ENCODE measurements at regions not wholly inside any gene's neighbourhood (a gene's known extent, or its start where the extent isn't known, plus 50 kb on each side); places are given as distances from the start of the nearest gene placed in this dataset.
A peak's percentile ranks its signal among the peaks of the same experiment; 100 is the strongest.

- ChIA-PET CTCF (interaction anchor here (1.0 to 2.4 kb wide), 4 partner anchors 14 to 48 kb away, joined by 4 to 10 read pairs (median 6); no protein-coding TSS in a partner anchor), POLR2A (interaction anchor here (1.1 to 3.3 kb wide), 10 partner anchors 9 to 64 kb away, joined by 4 to 31 read pairs (median 8); partner anchors contain the start of gene PARP11)
- peak; percentile 58 for ATAC-seq (ENCODE audit: poor library complexity)
- no peaks in the 10 kb centered on the region for H3K27me3 Mint-ChIP-seq
- peak in 5 of 14 experiments; percentile 23 to 56 (median 39) for DNase-seq
- intact Hi-C loops (cut with DNase I, micrococcal nuclease): loop anchor here in 1 of 2 experiments (2.0 to 5.0 kb wide), 2 partner anchors 14 to 36 kb away; no protein-coding TSS in a partner anchor
- H3K4me1 Mint-ChIP-seq (ENCODE audit: low read depth): peaks cover 75% of the 10 kb centered on the region
- no peaks in the 10 kb centered on the region for H3K36me3 ChIP-seq (ENCODE audit: insufficient read depth, low read length)
- H3K27me3 ChIP-seq (ENCODE audit: control insufficient read depth in 1 of 2, insufficient read depth in 2 of 2, low read length in 2 of 2): no peaks in the 10 kb centered on the region
- peak overlapping the region; percentile 64 for H3K4me3 Mint-ChIP-seq
- no peaks in the 10 kb centered on the region for H3K9me3 Mint-ChIP-seq
- H3K27ac ChIP-seq (ENCODE audit: low read depth in 1 of 2, low read length in 2 of 2): no peak overlapping the region
- peak overlapping the region; percentile 75 for H3K27ac Mint-ChIP-seq
- no peak for TF ChIP-seq CTCF (IDR thresholded peaks at IDR 0.05)
- no peaks in the 10 kb centered on the region for H3K36me3 Mint-ChIP-seq (ENCODE audit: low read depth)
- peaks cover 54% of the 10 kb centered on the region for H3K4me1 ChIP-seq (ENCODE audit: insufficient read depth, low read length)
- peak overlapping the region; percentile 27 for H3K4me3 ChIP-seq (ENCODE audit: low read length)
- H3K9me3 ChIP-seq (ENCODE audit: control insufficient read depth in 1 of 2, insufficient read depth in 1 of 2, low read length in 2 of 2): peaks cover 0 to 8% of the 10 kb centered on the region in 2 experiments
Measured at GRCh38 chr12:3933074-3933818, 60.0 kb upstream of the PARP11 start.

GRCh38 chr12:3931776-3932175 lies 58.6 kb upstream of the PARP11 start:
- Histone ChIP-seq H3K4me1 (ENCODE audit: insufficient read depth, low read length) (peaks cover 55% of the 10 kb centered on the region), H3K4me3 (ENCODE audit: low read length) (no peak overlapping the region), H3K9me3 (ENCODE audit: control insufficient read depth in 1 of 2, insufficient read depth in 1 of 2, low read length in 2 of 2) (peaks cover 0 to 4% of the 10 kb centered on the region in 2 experiments), H3K36me3 (ENCODE audit: insufficient read depth, low read length) (no peaks in the 10 kb centered on the region), H3K27ac (ENCODE audit: low read depth in 1 of 2, low read length in 2 of 2) (no peak overlapping the region), H3K27me3 (ENCODE audit: control insufficient read depth in 1 of 2, insufficient read depth in 2 of 2, low read length in 2 of 2) (no peaks in the 10 kb centered on the region)
- H3K27ac Mint-ChIP-seq: peak overlapping the region; percentile 75
- POLR2A ChIA-PET: interaction anchor here (0.9 to 3.3 kb wide), 4 partner anchors 15 to 58 kb away, joined by 3 to 13 read pairs (median 4); partner anchors contain the start of gene PARP11
- ATAC-seq (ENCODE audit: poor library complexity): no peak
- TF ChIP-seq CTCF (IDR thresholded peaks at IDR 0.05): no peak
- H3K9me3 Mint-ChIP-seq: no peaks in the 10 kb centered on the region
- CTCF ChIA-PET: no interaction called here
- H3K36me3 Mint-ChIP-seq (ENCODE audit: low read depth): no peaks in the 10 kb centered on the region
- peaks cover 76% of the 10 kb centered on the region for H3K4me1 Mint-ChIP-seq (ENCODE audit: low read depth)
- intact Hi-C loops (cut with DNase I, micrococcal nuclease): loop anchor here in 1 of 2 experiments (2.0 to 5.0 kb wide), 2 partner anchors 15 to 34 kb away; no protein-coding TSS in a partner anchor
- no peaks in the 10 kb centered on the region for H3K27me3 Mint-ChIP-seq
- H3K4me3 Mint-ChIP-seq: peak overlapping the region; percentile 70
- no peak for DNase-seq

- H3K4me3 ChIP-seq (ENCODE audit: low read length): no peak overlapping the region
- intact Hi-C loops (cut with DNase I, micrococcal nuclease): loop anchor here in 1 of 2 experiments (5.0 kb wide), 1 partner anchor 34 kb away; no protein-coding TSS in a partner anchor
- CTCF ChIA-PET: no interaction called here
- H3K36me3 ChIP-seq (ENCODE audit: insufficient read depth, low read length): no peaks in the 10 kb centered on the region
- peak in 9 of 14 experiments; percentile 17 to 65 (median 45) for DNase-seq
- H3K4me3 Mint-ChIP-seq: peak overlapping the region; percentile 3
- peaks cover 52% of the 10 kb centered on the region for H3K4me1 ChIP-seq (ENCODE audit: insufficient read depth, low read length)
- H3K9me3 ChIP-seq (ENCODE audit: control insufficient read depth in 1 of 2, insufficient read depth in 1 of 2, low read length in 2 of 2): no peaks in the 10 kb centered on the region
- POLR2A ChIA-PET: interaction anchor here (0.8 to 1.4 kb wide), 4 partner anchors 15 to 58 kb away, joined by 3 to 4 read pairs (median 4); partner anchors contain the start of gene PARP11
- peaks cover 75% of the 10 kb centered on the region for H3K4me1 Mint-ChIP-seq (ENCODE audit: low read depth)
- no peaks in the 10 kb centered on the region for H3K27me3 ChIP-seq (ENCODE audit: control insufficient read depth in 1 of 2, insufficient read depth in 2 of 2, low read length in 2 of 2)
- peak overlapping the region; percentile 75 for H3K27ac Mint-ChIP-seq
- TF ChIP-seq CTCF (IDR thresholded peaks at IDR 0.05): no peak
- no peaks in the 10 kb centered on the region for H3K9me3 Mint-ChIP-seq
- no peak overlapping the region for H3K27ac ChIP-seq (ENCODE audit: low read depth in 1 of 2, low read length in 2 of 2)
- no peaks in the 10 kb centered on the region for H3K27me3 Mint-ChIP-seq
- ATAC-seq (ENCODE audit: poor library complexity): peak; percentile 59
- H3K36me3 Mint-ChIP-seq (ENCODE audit: low read depth): no peaks in the 10 kb centered on the region
Measured at GRCh38 chr12:3931206-3931605, 58.0 kb upstream of the PARP11 start.
